ENCODE measurements at regions not wholly inside any gene's neighbourhood (a gene's known extent, or its start where the extent isn't known, plus 50 kb on each side); places are given as distances from the start of the nearest gene placed in this dataset.

- no peak for FAIRE-seq
- no peak for TF ChIP-seq CTCF (IDR thresholded peaks at IDR 0.05; ENCODE audit: insufficient read depth, low read length, severe bottlenecking)
- Histone ChIP-seq H3K27me3 (ENCODE audit: control insufficient read depth, insufficient read depth, low read length) (no peaks in the 10 kb centered on the region), H3K36me3 (ENCODE audit: control insufficient read depth, insufficient read depth, low read length) (no peaks in the 10 kb centered on the region), H3K4me3 (ENCODE audit: low read depth, low read length) (no peak overlapping the region)
- no peak for DNase-seq (ENCODE audit: low read depth)
Measured at GRCh38 chr2:217647925-217648324, 354.9 kb downstream of the TNS1 start.

- H3K36me3 ChIP-seq (ENCODE audit: control insufficient read depth, insufficient read depth, low read length) = no peaks in the 10 kb centered on the region
- no peak overlapping the region for H3K4me3 ChIP-seq (ENCODE audit: low read depth, low read length)
- FAIRE-seq (no peak), DNase-seq (ENCODE audit: low read depth) (no peak)
- TF ChIP-seq CTCF (IDR thresholded peaks at IDR 0.05; ENCODE audit: insufficient read depth, low read length, severe bottlenecking) = no peak
- H3K27me3 ChIP-seq (ENCODE audit: control insufficient read depth, insufficient read depth, low read length) = no peaks in the 10 kb centered on the region
Measured at GRCh38 chr2:217647226-217647625, 355.6 kb downstream of the TNS1 start.

- Histone ChIP-seq H3K36me3 (ENCODE audit: control insufficient read depth, insufficient read depth, low read length) (no peaks in the 10 kb centered on the region), H3K4me3 (ENCODE audit: low read depth, low read length) (no peak overlapping the region), H3K27me3 (ENCODE audit: control insufficient read depth, insufficient read depth, low read length) (no peaks in the 10 kb centered on the region)
- no peak for TF ChIP-seq CTCF (IDR thresholded peaks at IDR 0.05; ENCODE audit: insufficient read depth, low read length, severe bottlenecking)
- FAIRE-seq (no peak), DNase-seq (ENCODE audit: low read depth) (peak; percentile 93)
Measured at GRCh38 chr2:217645896-217646295, 356.9 kb downstream of the TNS1 start.

- H3K36me3 ChIP-seq (ENCODE audit: control insufficient read depth, insufficient read depth, low read length) = no peaks in the 10 kb centered on the region
- no peak overlapping the region for H3K4me3 ChIP-seq (ENCODE audit: low read depth, low read length)
- no peak for DNase-seq (ENCODE audit: low read depth)
- no peak for FAIRE-seq
- H3K27me3 ChIP-seq (ENCODE audit: control insufficient read depth, insufficient read depth, low read length) = no peaks in the 10 kb centered on the region
- TF ChIP-seq CTCF (IDR thresholded peaks at IDR 0.05; ENCODE audit: insufficient read depth, low read length, severe bottlenecking) = no peak
Measured at GRCh38 chr2:217643789-217644301, 358.9 kb downstream of the TNS1 start.

- FAIRE-seq = no peak
Measured at GRCh38 chr2:217642944-217643343, 359.9 kb downstream of the TNS1 start.

More at GRCh38 chr2:217642944-217643343, 359.9 kb downstream of the TNS1 start:
- DNase-seq (ENCODE audit: low read depth) = peak; percentile 35
- no peak for TF ChIP-seq CTCF (IDR thresholded peaks at IDR 0.05; ENCODE audit: insufficient read depth, low read length, severe bottlenecking)
- H3K27me3 ChIP-seq (ENCODE audit: control insufficient read depth, insufficient read depth, low read length) = no peaks in the 10 kb centered on the region
- no peaks in the 10 kb centered on the region for H3K36me3 ChIP-seq (ENCODE audit: control insufficient read depth, insufficient read depth, low read length)
- H3K4me3 ChIP-seq (ENCODE audit: low read depth, low read length) = no peak overlapping the region

Measured in bronchial epithelial cell (primary cell).